Heart left ventricle (tissue), 13 donors: ENCODE measurements at regions not wholly inside any gene's neighbourhood (a gene's known extent, or its start where the extent isn't known, plus 50 kb on each side); places are given as distances from the start of the nearest gene placed in this dataset.

ENCODE experiments used
- CTCF ChIP-seq, 12 donors: fragments of 200-600 bp; sonication (generic) in 4 of 12; IDR thresholded peaks; one replicate each; pipeline versions ENCODE4 v1.5.0 to v1.8.0; 2018 to 2022; ENCODE audit warnings: antibody characterized with exemption in 12 of 12, mild to moderate bottlenecking in 5 of 12
- POLR2A ChIP-seq, 2 donors: fragments of 450-650 bp; IDR thresholded peaks; one replicate each; pipeline ENCODE4 v1.6.1; 2017; ENCODE audit warnings: antibody characterized with exemption in 2 of 2, mild to moderate bottlenecking in 2 of 2, moderate library complexity in 2 of 2
- donor health status: ischemic (EF 13 %, LVEDD 7.1; RV severe dilation, severe dysfunction).
- donor health status: DM: no; HTN: yes; CAD: no.
- donor health status: DM: no; HTN: no; CAD: no.
- donor health status: ischemic (EF 25% LVEDD 6.9; RV normal size, moderate dysfunction).
- donor health status: ischemic (EF 25% LVEDD 5.7; RV mildly dilated, moderate dysfunction).
- donor health status: ischemic (EF 35%, LVEDD 5.7; RV mildly dilated, moderate dysfunction).
- donor health status: nonischemic (EF 11% LVEDD 7.7; RV severe dilation, severe dysfunction).
- donor health status: DM: yes; HTN: yes; CAD: no.
- donor health status: PGD.
- donor health status: ischemic (EF 29% LVEDD 5.4; RV normal size, mild dysfunction).
- donor health status: nonischemic (EF 23%, LVEDD 6.1; RV moderate dilation, normal function).

- TF ChIP-seq POLR2A (IDR thresholded peaks at IDR 0.05): no peak
- TF ChIP-seq CTCF (IDR thresholded peaks at IDR 0.05): no peak
Measured at GRCh38 chr18:68060871-68061270, 544.4 kb upstream of the DSEL start.
